Mesothelial cell of epicardium (in vitro differentiated cells): ENCODE measurements at regions not wholly inside any gene's neighbourhood (a gene's known extent, or its start where the extent isn't known, plus 50 kb on each side); places are given as distances from the start of the nearest gene placed in this dataset.

ENCODE experiments used
- DNase-seq, 2 experiments: peaks; one replicate each; pipeline ENCODE4 v3.0.0; 2021; ENCODE audit warnings: low spot score in 2 of 2; ENCODE audit not compliant: unreplicated experiment in 2 of 2
- H3K27ac Mint-ChIP-seq: 2 replicates; pipeline ENCODE4 v1.8.0; 2021; ENCODE audit warnings: mixed read lengths
- H3K27me3 Mint-ChIP-seq: 2 replicates; pipeline ENCODE4 v1.8.0; 2021; ENCODE audit warnings: low read depth, mixed read lengths
- H3K36me3 Mint-ChIP-seq: 2 replicates; pipeline ENCODE4 v1.8.0; 2021; ENCODE audit warnings: mixed read lengths
- H3K4me1 Mint-ChIP-seq: 2 replicates; pipeline ENCODE4 v1.8.0; 2021; ENCODE audit warnings: mixed read lengths
- H3K4me3 Mint-ChIP-seq: 2 replicates; pipeline ENCODE4 v1.8.0; 2021; ENCODE audit warnings: mild to moderate bottlenecking, moderate library complexity, mixed read lengths
- H3K9me3 Mint-ChIP-seq: 2 replicates; pipeline ENCODE4 v1.8.0; 2021; ENCODE audit warnings: mixed read lengths
- TF ChIP-seq, protein P1 (sequence below): fragments of 200-600 bp; sonication (generic); IDR thresholded peaks from one replicate; pipeline ENCODE4 v1.5.0; 2021; ENCODE audit warnings: antibody characterized with exemption; ENCODE audit not compliant: unreplicated experiment

- no peaks in the 10 kb centered on the region for H3K36me3 Mint-ChIP-seq
- no peaks in the 10 kb centered on the region for H3K27me3 Mint-ChIP-seq
- no peak overlapping the region for H3K27ac Mint-ChIP-seq
- no peaks in the 10 kb centered on the region for H3K4me1 Mint-ChIP-seq
- H3K9me3 Mint-ChIP-seq = peaks cover 32% of the 10 kb centered on the region
- TF ChIP-seq, protein P1, sequence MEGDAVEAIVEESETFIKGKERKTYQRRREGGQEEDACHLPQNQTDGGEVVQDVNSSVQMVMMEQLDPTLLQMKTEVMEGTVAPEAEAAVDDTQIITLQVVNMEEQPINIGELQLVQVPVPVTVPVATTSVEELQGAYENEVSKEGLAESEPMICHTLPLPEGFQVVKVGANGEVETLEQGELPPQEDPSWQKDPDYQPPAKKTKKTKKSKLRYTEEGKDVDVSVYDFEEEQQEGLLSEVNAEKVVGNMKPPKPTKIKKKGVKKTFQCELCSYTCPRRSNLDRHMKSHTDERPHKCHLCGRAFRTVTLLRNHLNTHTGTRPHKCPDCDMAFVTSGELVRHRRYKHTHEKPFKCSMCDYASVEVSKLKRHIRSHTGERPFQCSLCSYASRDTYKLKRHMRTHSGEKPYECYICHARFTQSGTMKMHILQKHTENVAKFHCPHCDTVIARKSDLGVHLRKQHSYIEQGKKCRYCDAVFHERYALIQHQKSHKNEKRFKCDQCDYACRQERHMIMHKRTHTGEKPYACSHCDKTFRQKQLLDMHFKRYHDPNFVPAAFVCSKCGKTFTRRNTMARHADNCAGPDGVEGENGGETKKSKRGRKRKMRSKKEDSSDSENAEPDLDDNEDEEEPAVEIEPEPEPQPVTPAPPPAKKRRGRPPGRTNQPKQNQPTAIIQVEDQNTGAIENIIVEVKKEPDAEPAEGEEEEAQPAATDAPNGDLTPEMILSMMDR = no peak
- no peak overlapping the region for H3K4me3 Mint-ChIP-seq
- no peak for DNase-seq
Measured at GRCh38 chrX:15127010-15127409, 142.9 kb downstream of the ASB9 start.

- peaks cover 3% of the 10 kb centered on the region for H3K4me1 Mint-ChIP-seq
- H3K36me3 Mint-ChIP-seq = no peaks in the 10 kb centered on the region
- H3K27ac Mint-ChIP-seq = no peak overlapping the region
- H3K4me3 Mint-ChIP-seq = no peak overlapping the region
- peaks cover 31% of the 10 kb centered on the region for H3K9me3 Mint-ChIP-seq
- no peak for DNase-seq
- TF ChIP-seq, protein P1 = no peak
- no peaks in the 10 kb centered on the region for H3K27me3 Mint-ChIP-seq
Measured at GRCh38 chrX:15116900-15117299, 153.0 kb downstream of the ASB9 start.

DNA sequence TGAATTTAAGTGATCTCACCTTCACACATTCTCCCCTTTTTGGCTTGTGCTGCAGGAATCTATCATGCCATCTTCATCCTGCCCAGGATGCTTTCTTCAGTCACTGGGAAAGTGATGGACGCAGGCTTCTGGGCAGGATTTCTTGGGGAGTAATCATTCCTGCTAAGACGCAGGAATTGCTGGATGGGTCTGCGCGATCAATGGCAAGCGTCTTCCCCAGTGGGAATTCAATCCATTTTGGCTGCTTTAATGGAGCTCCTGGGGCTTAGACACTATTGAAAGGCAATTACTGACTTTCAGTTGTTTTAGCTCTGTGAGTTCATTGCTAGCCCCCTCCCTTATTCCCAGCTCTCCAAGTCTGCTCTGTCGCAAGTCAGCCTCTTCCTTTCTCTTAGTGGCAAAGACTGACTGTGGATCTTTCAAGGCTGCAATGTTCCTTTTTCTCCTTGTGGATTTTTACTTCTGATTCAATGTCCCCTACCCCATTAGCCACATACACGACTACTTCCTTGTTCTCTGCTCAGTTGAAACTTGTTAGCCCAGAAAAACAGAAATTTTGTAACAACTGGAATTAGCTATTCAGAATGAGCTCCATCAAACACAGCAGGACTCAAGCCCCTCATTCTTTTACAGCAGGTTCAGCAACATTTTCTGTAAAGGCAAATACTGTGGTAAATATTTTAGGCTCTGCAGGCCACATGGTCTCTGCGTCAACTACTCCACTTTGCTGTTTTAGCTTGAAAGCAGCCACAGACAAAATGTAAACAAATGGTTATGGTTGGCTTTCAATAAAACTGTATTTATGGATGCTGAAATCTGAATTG is 154.9 kb downstream of the ASB9 start:
- no peak overlapping the region for H3K4me3 Mint-ChIP-seq
- TF ChIP-seq, protein P1 = no peak
- peaks cover 3% of the 10 kb centered on the region for H3K4me1 Mint-ChIP-seq
- H3K9me3 Mint-ChIP-seq = peaks cover 30% of the 10 kb centered on the region
- H3K27ac Mint-ChIP-seq = no peak overlapping the region
- DNase-seq = no peak
- no peaks in the 10 kb centered on the region for H3K36me3 Mint-ChIP-seq
- no peaks in the 10 kb centered on the region for H3K27me3 Mint-ChIP-seq

DNA sequence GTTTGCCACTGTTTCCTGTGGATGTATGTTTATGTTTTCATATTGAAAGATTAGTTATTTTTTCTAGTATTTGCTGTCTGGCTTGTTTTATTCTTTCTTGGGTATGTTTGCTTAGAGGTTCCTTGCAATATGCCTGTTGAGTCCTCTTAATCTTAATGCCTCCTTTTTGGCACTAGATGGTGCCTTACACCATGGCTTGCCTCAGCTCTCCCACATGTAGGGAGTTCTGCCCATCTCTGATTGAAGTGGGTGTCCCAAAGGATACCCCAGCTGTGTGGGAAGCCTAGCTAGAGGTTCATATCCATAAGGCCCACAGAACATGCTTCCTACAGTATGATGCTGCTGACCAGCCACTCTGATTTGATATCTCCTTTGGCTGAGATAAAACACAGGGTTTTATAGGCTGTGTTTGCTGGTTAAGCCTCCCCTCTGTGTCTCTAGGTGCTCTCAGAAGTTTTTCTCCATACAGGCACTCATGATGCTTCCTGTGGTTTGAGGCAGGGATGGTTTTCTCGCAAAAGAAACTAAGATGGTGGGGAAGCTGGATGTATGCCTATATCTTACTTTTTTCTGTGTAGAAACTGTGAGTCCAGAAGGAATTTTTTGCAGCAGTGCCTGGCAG is 162.4 kb downstream of the ASB9 start:
- Mint-ChIP-seq H3K9me3 (peaks cover 61% of the 10 kb centered on the region), H3K4me1 (no peaks in the 10 kb centered on the region), H3K36me3 (no peaks in the 10 kb centered on the region), H3K27me3 (no peaks in the 10 kb centered on the region), H3K27ac (no peak overlapping the region), H3K4me3 (no peak overlapping the region)
- no peak for DNase-seq
- TF ChIP-seq, protein P1 = no peak

- Mint-ChIP-seq H3K27me3 (no peaks in the 10 kb centered on the region), H3K36me3 (no peaks in the 10 kb centered on the region), H3K4me1 (no peaks in the 10 kb centered on the region), H3K27ac (no peak overlapping the region), H3K9me3 (peaks cover 40% of the 10 kb centered on the region), H3K4me3 (no peak overlapping the region)
- no peak for DNase-seq
- TF ChIP-seq, protein P1 = no peak
Measured at GRCh38 chrX:15098505-15098904, 171.4 kb downstream of the ASB9 start.
